RWPE2 (cell line): ENCODE measurements at regions not wholly inside any gene's neighbourhood (a gene's known extent, or its start where the extent isn't known, plus 50 kb on each side); places are given as distances from the start of the nearest gene placed in this dataset.
"Not testable (repeated sequence)": the region's sequence is repeated elsewhere in the genome, so short reads cannot be mapped to it uniquely, and the experiment has no call there.

Experiments
- ATAC-seq: fragments of 200-7000 bp; cut with Tn5 transposase; 3 replicates; pipeline ENCODE4 v1.9.1; 2021; ENCODE audit warnings: low read depth
- DNase-seq: peaks from one replicate; pipeline ENCODE4 v3.0.0-alpha.2; 2020; ENCODE audit warnings: low spot score
- H3K27ac ChIP-seq: fragments of 450-650 bp; 2 replicates; pipeline ENCODE4 v1.5.1; 2017; ENCODE audit warnings: mild to moderate bottlenecking; ENCODE audit not compliant: poor library complexity, severe bottlenecking
- H3K27me3 ChIP-seq: fragments of 250-450 bp; sonication (Bioruptor Pico); 2 replicates; pipeline ENCODE4 v1.5.1; 2021; ENCODE audit warnings: mild to moderate bottlenecking, moderate library complexity; ENCODE audit not compliant: insufficient read depth, poor library complexity, severe bottlenecking
- H3K36me3 ChIP-seq: fragments of 250-450 bp; sonication (Bioruptor Pico); 2 replicates; pipeline ENCODE4 v1.5.1; 2020; ENCODE audit warnings: low read depth, mild to moderate bottlenecking, moderate library complexity
- H3K4me1 ChIP-seq: fragments of 250-450 bp; sonication (Bioruptor Pico); 2 replicates; pipeline ENCODE4 v1.5.1; 2021; ENCODE audit warnings: mild to moderate bottlenecking, moderate library complexity; ENCODE audit not compliant: insufficient read depth, poor library complexity, severe bottlenecking
- H3K4me3 ChIP-seq: fragments of 250-450 bp; sonication (Bioruptor Pico); 2 replicates; pipeline ENCODE4 v1.5.1; 2021; ENCODE audit warnings: mild to moderate bottlenecking, moderate library complexity; ENCODE audit not compliant: severe bottlenecking
- H3K9me3 ChIP-seq: fragments of 250-450 bp; sonication (Bioruptor Pico); 2 replicates; pipeline ENCODE4 v1.5.1; 2021; ENCODE audit warnings: mild to moderate bottlenecking, moderate library complexity; ENCODE audit not compliant: severe bottlenecking
- CTCF ChIP-seq: fragments of 450-650 bp; IDR thresholded peaks from one replicate; pipeline ENCODE4 v1.5.1; 2017; ENCODE audit warnings: mild to moderate bottlenecking, moderate library complexity; ENCODE audit not compliant: poor library complexity, severe bottlenecking

DNA sequence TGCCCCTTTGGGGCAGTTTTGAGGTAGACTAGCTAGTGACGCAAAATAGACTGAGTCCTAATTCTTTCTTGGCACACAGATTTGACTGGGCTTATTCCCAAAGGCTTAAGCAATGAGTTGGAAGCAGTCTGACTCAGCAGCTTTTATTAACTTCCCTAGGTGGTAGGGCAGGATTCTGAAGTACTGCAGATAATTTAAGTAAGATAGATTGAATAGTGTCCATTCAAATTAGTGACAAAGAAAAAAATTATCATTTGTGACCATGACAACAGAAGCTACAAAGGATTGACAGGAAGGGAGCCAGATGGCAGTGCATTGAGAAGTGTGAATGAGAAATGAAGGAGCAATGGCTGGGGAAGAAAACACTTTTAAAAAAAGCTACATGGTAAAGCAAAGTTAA is 649.4 kb downstream of the CDH9 start:
- H3K27ac ChIP-seq = no peak overlapping the region
- no peaks in the 10 kb centered on the region for H3K9me3 ChIP-seq
- H3K27me3 ChIP-seq = peaks cover 4% of the 10 kb centered on the region
- no peak for TF ChIP-seq CTCF
- no peaks in the 10 kb centered on the region for H3K4me1 ChIP-seq
- ATAC-seq (peak; percentile 66; the same call in 2 of the 3 replicates), DNase-seq (no peak)
- no peaks in the 10 kb centered on the region for H3K36me3 ChIP-seq
- H3K4me3 ChIP-seq = no peak overlapping the region

DNA sequence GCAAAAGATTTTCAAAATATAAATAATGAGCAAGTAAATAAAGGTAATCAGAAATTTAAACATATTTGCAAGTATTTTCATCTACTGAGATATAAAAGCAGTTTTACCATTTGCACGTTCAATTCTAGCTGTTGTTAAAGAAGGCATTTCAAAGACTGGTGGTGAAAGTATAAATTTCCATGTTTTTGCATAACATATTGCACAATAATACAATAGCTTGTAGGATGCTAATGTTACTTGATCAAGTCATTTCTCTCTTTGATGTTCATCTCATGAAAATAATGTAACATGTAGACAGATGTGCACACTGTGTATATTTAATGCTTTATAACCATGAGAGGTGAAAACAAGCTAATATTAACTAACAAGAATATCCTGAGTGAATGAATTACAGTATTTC is 651.9 kb downstream of the CDH9 start:
- Histone ChIP-seq H3K27me3 (peaks cover 4% of the 10 kb centered on the region), H3K4me1 (no peaks in the 10 kb centered on the region), H3K27ac (no peak overlapping the region), H3K36me3 (no peaks in the 10 kb centered on the region), H3K4me3 (no peak overlapping the region), H3K9me3 (no peaks in the 10 kb centered on the region)
- ATAC-seq (no peak), DNase-seq (no peak)
- no peak for TF ChIP-seq CTCF

- not testable (repeated sequence) for H3K36me3 ChIP-seq, ATAC-seq, DNase-seq, H3K9me3 ChIP-seq, H3K4me1 ChIP-seq, H3K27ac ChIP-seq, H3K27me3 ChIP-seq, H3K4me3 ChIP-seq
Observed at GRCh38 chr5:26364624-26365023, 673.8 kb downstream of the CDH9 start.

- Histone ChIP-seq H3K27me3 (peaks cover 2% of the 10 kb centered on the region), H3K36me3 (no peaks in the 10 kb centered on the region), H3K27ac (no peak overlapping the region), H3K4me1 (no peaks in the 10 kb centered on the region), H3K9me3 (no peaks in the 10 kb centered on the region), H3K4me3 (no peak overlapping the region)
- DNase-seq (no peak), ATAC-seq (no peak)
- no peak for TF ChIP-seq CTCF
Observed at GRCh38 chr5:26343801-26344325, 694.5 kb downstream of the CDH9 start.

GRCh38 chr5:26339576-26339975 is 698.8 kb downstream of the CDH9 start:
- no peak for DNase-seq
- H3K9me3 ChIP-seq = peaks cover 1% of the 10 kb centered on the region
- no peak for TF ChIP-seq CTCF

More at GRCh38 chr5:26339576-26339975, 698.8 kb downstream of the CDH9 start:
- H3K36me3 ChIP-seq = no peaks in the 10 kb centered on the region
- no peak overlapping the region for H3K4me3 ChIP-seq
- no peaks in the 10 kb centered on the region for H3K27me3 ChIP-seq
- H3K27ac ChIP-seq = no peak overlapping the region
- no peaks in the 10 kb centered on the region for H3K4me1 ChIP-seq
- no peak for ATAC-seq
